ENCODE measurements at regions not wholly inside any gene's neighbourhood (a gene's known extent, or its start where the extent isn't known, plus 50 kb on each side); places are given as distances from the start of the nearest gene placed in this dataset.

GRCh38 chr2:217186668-217187159 is 326.9 kb upstream of the TNP1 start:
- TF ChIP-seq CTCF (IDR thresholded peaks at IDR 0.05) (no peak), POLR2AphosphoS5 (IDR thresholded peaks at IDR 0.05) (peak; percentile 2 to 31 (median 17))
- Histone ChIP-seq H3K4me3 (no peak overlapping the region), H3K27ac (peak overlapping the region in 4 of 5 donors; percentile 3 to 68 (median 40)), H3K36me3 (no peaks in the 10 kb centered on the region), H3K9me3 (no peaks in the 10 kb centered on the region), H3K27me3 (no peaks in the 10 kb centered on the region), H3K4me1 (peaks cover 0 to 8% (median 0%) of the 10 kb centered on the region in 4 donors)
- intact Hi-C loops (cut with DNase I; ENCODE audit: low total_unique reads) = no loop called here
- WGBS, 5 donors = 58 to 80% (median 78%) methylated on average over 3 of the region's 3 CpGs
- DNase-seq = peak in 1 of 2 donors; percentile 68

GRCh38 chr2:217186152-217186551 is 326.3 kb upstream of the TNP1 start:
- H3K4me3 ChIP-seq = no peak overlapping the region
- no peak for DNase-seq
- TF ChIP-seq EP300 (IDR thresholded peaks at IDR 0.05) (no peak), POLR2A (IDR thresholded peaks at IDR 0.05) (no peak), CTCF (IDR thresholded peaks at IDR 0.05) (no peak), POLR2AphosphoS5 (IDR thresholded peaks at IDR 0.05) (no peak)
- H3K27me3 ChIP-seq = no peaks in the 10 kb centered on the region
- intact Hi-C loops (cut with DNase I; ENCODE audit: low total_unique reads) = no loop called here
- no peaks in the 10 kb centered on the region for H3K36me3 ChIP-seq
- WGBS, 5 donors = 93 to 98% (median 94%) methylated on average over 6 of the region's 6 CpGs
- H3K9me3 ChIP-seq = no peaks in the 10 kb centered on the region
- peak overlapping the region in 4 of 5 donors; percentile 3 to 68 (median 40) for H3K27ac ChIP-seq
- H3K4me1 ChIP-seq = peaks cover 0 to 8% (median 0%) of the 10 kb centered on the region in 4 donors

GRCh38 chr2:217185265-217185995 is 325.6 kb upstream of the TNP1 start:
- Histone ChIP-seq H3K4me3 (no peak overlapping the region), H3K27me3 (no peaks in the 10 kb centered on the region), H3K4me1 (peaks cover 0 to 8% (median 0%) of the 10 kb centered on the region in 4 donors), H3K27ac (peak overlapping the region in 3 of 5 donors; percentile 12 to 68 (median 67)), H3K36me3 (no peaks in the 10 kb centered on the region), H3K9me3 (no peaks in the 10 kb centered on the region)
- WGBS, 5 donors = 77 to 89% (median 83%) methylated on average over 7 of the region's 7 CpGs
- no peak for DNase-seq
- intact Hi-C loops (cut with DNase I; ENCODE audit: low total_unique reads) = no loop called here
- TF ChIP-seq POLR2A (IDR thresholded peaks at IDR 0.05) = no peak
- TF ChIP-seq POLR2AphosphoS5 (IDR thresholded peaks at IDR 0.05) = no peak
- no peak for TF ChIP-seq EP300 (IDR thresholded peaks at IDR 0.05)
- TF ChIP-seq CTCF (IDR thresholded peaks at IDR 0.05) = no peak

- no peaks in the 10 kb centered on the region for H3K27me3 ChIP-seq
- no peaks in the 10 kb centered on the region for H3K9me3 ChIP-seq
- intact Hi-C loops (cut with DNase I; ENCODE audit: low total_unique reads) = no loop called here
- no peak overlapping the region for H3K4me3 ChIP-seq
- no peak for DNase-seq
- H3K36me3 ChIP-seq = no peaks in the 10 kb centered on the region
- TF ChIP-seq POLR2AphosphoS5 (IDR thresholded peaks at IDR 0.05) = no peak
- TF ChIP-seq POLR2A (IDR thresholded peaks at IDR 0.05) = no peak
- TF ChIP-seq CTCF (IDR thresholded peaks at IDR 0.05) = no peak
- no peak for TF ChIP-seq EP300 (IDR thresholded peaks at IDR 0.05)
- no peak overlapping the region for H3K27ac ChIP-seq
- peaks cover 0 to 8% (median 0%) of the 10 kb centered on the region in 4 donors for H3K4me1 ChIP-seq
- WGBS, 5 donors = 81 to 95% (median 91%) methylated on average over 2 of the region's 2 CpGs
Observed at GRCh38 chr2:217184242-217184641, 324.4 kb upstream of the TNP1 start.
